ENCODE measurements at regions not wholly inside any gene's neighbourhood (a gene's known extent, or its start where the extent isn't known, plus 50 kb on each side); places are given as distances from the start of the nearest gene placed in this dataset.

GRCh38 chr6:135675026-135675425, 176.5 kb upstream of the PDE7B start:
- TF ChIP-seq CBX8 (IDR thresholded peaks at IDR 0.05) (no peak), ZSCAN20 (CRISPR knock-in tag; IDR thresholded peaks at IDR 0.05) (no peak), TP53 (CRISPR knock-in tag; IDR thresholded peaks at IDR 0.05) (no peak), CHD2 (IDR thresholded peaks at IDR 0.05; ENCODE audit: low read length, partially characterized antibody) (no peak), HDAC2 (IDR thresholded peaks at IDR 0.05) (no peak), CHD4 (IDR thresholded peaks at IDR 0.05; ENCODE audit: borderline replicate concordance) (no peak), NR3C1 (IDR thresholded peaks at IDR 0.05) (no peak), POLR2A (IDR thresholded peaks at IDR 0.05; ENCODE audit: low read length) (no peak), E2F6 (IDR thresholded peaks at IDR 0.05; ENCODE audit: borderline replicate concordance, low read depth) (no peak), ZC3H11A (IDR thresholded peaks at IDR 0.05) (no peak), BHLHE40 (IDR thresholded peaks at IDR 0.05; ENCODE audit: low read depth, low read length) (no peak), HOXA7 (CRISPR knock-in tag; IDR thresholded peaks at IDR 0.05) (no peak), PHF8 (IDR thresholded peaks at IDR 0.05; ENCODE audit: borderline replicate concordance, low read depth) (no peak), ZFP36 (IDR thresholded peaks at IDR 0.05; ENCODE audit: borderline replicate concordance, partially characterized antibody) (no peak)
- TF ChIP-seq, protein P1, sequence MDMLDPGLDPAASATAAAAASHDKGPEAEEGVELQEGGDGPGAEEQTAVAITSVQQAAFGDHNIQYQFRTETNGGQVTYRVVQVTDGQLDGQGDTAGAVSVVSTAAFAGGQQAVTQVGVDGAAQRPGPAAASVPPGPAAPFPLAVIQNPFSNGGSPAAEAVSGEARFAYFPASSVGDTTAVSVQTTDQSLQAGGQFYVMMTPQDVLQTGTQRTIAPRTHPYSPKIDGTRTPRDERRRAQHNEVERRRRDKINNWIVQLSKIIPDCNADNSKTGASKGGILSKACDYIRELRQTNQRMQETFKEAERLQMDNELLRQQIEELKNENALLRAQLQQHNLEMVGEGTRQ (IDR thresholded peaks at IDR 0.05) = no peak
- no peak overlapping the region for H3K4me3 ChIP-seq
- FAIRE-seq (no peak), ATAC-seq (no peak), DNase-seq (ENCODE audit: low read depth in 1 of 2, low spot score in 1 of 2) (no peak)
- peaks cover 19% of the 10 kb centered on the region; the same call in 2 of the 3 replicates for H3K4me1 ChIP-seq
- no peaks in the 10 kb centered on the region for H3K9me3 ChIP-seq
- WGBS (ENCODE audit: missing lambda C conversion rate) = 58% methylated on average over 2 of the region's 2 CpGs
- ChIA-PET CTCF (interaction anchor here (0.7 to 2.2 kb wide), 4 partner anchors 84 to 551 kb away, joined by 3 to 11 read pairs (median 3); no protein-coding TSS in a partner anchor), POLR2A (no interaction called here)
- H3K27ac ChIP-seq = no peak overlapping the region
- no peak overlapping the region for H3K4me2 ChIP-seq

- Histone ChIP-seq H3K4me3 (no peak overlapping the region), H3K9me3 (no peaks in the 10 kb centered on the region), H3K27ac (peak overlapping the region in 1 of 2 experiments; percentile 70; a peak in 3 of 6 replicates), H3K4me2 (no peak overlapping the region), H3K4me1 (peaks cover 22% of the 10 kb centered on the region)
- POLR2A ChIA-PET = no interaction called here
- CTCF ChIA-PET = interaction anchor here (0.6 to 2.2 kb wide), 4 partner anchors 83 to 695 kb away, joined by 3 to 11 read pairs (median 3); no protein-coding TSS in a partner anchor
- WGBS (ENCODE audit: missing lambda C conversion rate) = 50% methylated on average over 1 of the region's 1 CpG
- FAIRE-seq = peak; percentile 13
- TF ChIP-seq, protein P1 (IDR thresholded peaks at IDR 0.05) = no peak
- peak; percentile 74 for TF ChIP-seq SMC3 (IDR thresholded peaks at IDR 0.05)
- no peak for TF ChIP-seq ZSCAN20 (CRISPR knock-in tag; IDR thresholded peaks at IDR 0.05)
- no peak for TF ChIP-seq JUNB (IDR thresholded peaks at IDR 0.05)
- TF ChIP-seq RAD21 (conservative IDR thresholded peaks at IDR 0.05 in 1 of 2, IDR thresholded peaks at IDR 0.05 in 1 of 2) = peak; percentile 70 to 74
- TF ChIP-seq CTCF (IDR thresholded peaks at IDR 0.05) = peak; percentile 42; the same call in 1 of the 3 replicates
- DNase-seq (ENCODE audit: low read depth in 1 of 2, low spot score in 1 of 2) = peak; percentile 17 to 59
- ATAC-seq = peak; percentile 68 to 78; a peak in 4 of 6 replicates
These were observed 175.6 kb upstream of the PDE7B start for GRCh38 chr6:135675862-135676261.
